8988T (cell line): ENCODE measurements at regions not wholly inside any gene's neighbourhood (a gene's known extent, or its start where the extent isn't known, plus 50 kb on each side); places are given as distances from the start of the nearest gene placed in this dataset.
"Not testable (repeated sequence)": the region's sequence is repeated elsewhere in the genome, so short reads cannot be mapped to it uniquely, and the experiment has no call there.

Experiments used
- DNase-seq: peaks from one replicate; pipeline ENCODE4 v3.0.0; 2011

GRCh38 chr10:37733822-37734221 lies 123.6 kb downstream of the ZNF248 start:
- no peak for DNase-seq

DNA sequence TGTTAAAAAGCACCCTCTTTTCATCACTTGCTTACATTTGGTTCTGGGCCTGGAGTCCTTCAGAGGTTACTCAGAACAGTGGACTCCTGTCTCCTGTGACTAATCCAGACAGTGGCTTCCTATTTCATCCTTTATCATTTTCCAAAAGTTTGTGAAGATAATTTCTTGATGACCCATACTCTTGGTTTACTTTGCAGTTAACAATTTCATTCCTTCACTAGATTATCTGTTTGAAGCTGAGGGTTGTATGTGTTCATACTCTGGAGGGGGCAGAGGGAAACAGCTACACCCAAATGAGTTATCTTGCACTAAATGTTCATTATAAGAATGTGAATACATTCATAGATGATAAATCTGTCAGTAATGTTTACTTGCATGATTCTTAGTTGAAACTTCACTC lies 124.7 kb downstream of the ZNF248 start:
- DNase-seq: no peak

DNA sequence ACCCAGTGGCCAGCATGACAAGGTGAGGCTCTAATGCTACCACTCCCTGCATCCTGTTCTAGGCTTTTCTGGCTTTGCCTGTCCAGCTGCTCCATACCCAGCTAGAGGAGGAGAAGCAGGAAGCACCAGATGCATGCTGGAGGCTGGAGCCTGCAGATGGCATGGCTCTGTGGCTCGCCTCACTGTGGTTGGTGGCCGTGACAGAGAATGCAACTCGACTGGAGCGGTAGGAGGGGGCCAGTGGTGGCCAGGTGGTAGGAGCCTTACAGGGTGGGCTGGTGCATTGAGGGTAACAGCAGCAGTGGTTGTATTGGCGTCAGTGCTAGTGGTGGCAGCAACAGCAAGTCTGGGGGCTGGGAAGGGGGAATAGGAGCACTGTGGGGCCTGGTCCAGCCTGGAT lies 128.6 kb downstream of the ZNF248 start:
- no peak for DNase-seq

DNA sequence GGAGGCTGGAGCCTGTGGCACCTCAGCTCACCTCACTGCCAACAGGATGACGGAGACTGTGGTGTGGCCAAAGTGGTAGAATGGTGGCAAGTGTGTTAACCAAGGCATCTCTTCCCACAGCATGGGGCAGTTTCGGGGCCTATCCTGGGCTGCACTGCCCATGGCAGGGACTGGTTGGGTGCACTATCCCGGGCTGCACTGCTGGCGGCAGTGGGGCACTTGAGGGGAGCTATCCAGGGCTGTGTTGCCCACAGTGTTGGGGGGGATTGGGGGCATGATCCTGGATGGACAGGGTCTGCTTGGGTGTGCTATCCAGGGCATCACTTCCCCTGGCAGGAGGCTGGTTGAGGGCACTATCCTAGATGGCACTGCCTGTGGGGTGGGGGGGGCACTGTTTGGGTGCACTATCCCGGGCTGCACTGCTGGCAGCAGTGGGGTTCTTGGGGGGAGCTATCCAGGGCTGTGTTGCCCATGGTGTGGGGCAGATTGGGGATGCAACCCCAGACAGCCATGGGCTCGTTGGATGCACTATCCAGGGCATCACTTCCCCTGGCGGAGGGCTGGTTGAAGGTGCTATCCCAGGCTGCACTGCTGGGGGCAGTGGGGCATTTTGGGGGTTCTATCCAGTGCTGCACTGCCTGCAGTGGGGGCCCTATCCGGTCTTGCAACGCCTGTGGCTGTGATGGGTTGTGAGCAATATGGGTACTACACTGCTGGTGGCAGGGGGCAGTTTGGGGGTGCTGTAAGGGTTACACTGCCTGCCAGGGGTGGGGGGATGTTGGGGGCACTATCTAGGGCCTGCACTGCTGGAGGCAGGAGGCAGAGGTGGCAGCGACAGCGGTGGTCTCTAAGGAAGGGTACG lies 129.7 kb downstream of the ZNF248 start:
- DNase-seq: no peak

DNA sequence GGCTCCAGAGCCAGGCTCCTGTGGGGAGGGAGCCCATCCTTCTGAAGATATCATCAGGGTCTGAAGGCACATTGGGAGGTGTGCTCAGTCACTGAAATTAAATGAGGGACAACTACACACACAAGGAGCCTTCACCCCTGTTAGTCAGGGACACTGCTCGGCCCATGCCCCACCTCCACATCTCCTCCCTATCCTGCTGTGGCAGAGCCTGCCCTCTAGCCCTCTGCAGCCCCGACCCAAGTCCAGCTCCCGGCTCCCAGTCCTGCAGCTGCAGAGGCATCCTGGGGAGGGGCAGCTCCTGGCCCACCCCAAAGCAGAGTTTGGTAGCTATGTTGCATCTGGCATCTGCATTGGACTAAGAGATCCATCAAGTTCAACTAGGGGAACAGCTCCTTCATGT lies 136.3 kb downstream of the ZNF248 start:
- DNase-seq: no peak

GRCh38 chr10:37718060-37718459 lies 139.3 kb downstream of the ZNF248 start:
- DNase-seq: not testable (repeated sequence)

- DNase-seq: no peak
Measured at GRCh38 chr10:37713642-37714041, 143.8 kb downstream of the ZNF248 start.

DNA sequence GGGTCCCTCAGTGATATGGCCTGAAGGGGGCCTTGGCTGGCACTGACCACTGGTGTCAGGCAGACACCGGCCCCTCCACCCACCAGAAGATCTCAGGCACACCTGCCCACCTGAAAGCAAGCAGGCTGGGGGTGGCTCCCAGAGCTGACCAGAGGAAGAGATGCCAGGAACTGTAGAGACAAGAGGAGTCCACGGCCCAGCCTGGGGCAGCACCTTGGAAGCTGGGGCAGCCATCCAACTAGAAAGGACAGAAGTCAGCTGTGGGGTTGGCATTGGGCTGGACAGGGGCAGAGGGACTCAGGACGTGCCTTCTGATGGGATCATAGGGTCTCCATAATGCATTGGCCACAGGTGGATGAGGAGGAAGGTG lies 144.3 kb downstream of the ZNF248 start:
- no peak for DNase-seq

GRCh38 chr10:37712489-37713131 lies 144.8 kb downstream of the ZNF248 start:
- no peak for DNase-seq

GRCh38 chr10:37711617-37712488 lies 145.6 kb downstream of the ZNF248 start:
- DNase-seq: no peak

DNA sequence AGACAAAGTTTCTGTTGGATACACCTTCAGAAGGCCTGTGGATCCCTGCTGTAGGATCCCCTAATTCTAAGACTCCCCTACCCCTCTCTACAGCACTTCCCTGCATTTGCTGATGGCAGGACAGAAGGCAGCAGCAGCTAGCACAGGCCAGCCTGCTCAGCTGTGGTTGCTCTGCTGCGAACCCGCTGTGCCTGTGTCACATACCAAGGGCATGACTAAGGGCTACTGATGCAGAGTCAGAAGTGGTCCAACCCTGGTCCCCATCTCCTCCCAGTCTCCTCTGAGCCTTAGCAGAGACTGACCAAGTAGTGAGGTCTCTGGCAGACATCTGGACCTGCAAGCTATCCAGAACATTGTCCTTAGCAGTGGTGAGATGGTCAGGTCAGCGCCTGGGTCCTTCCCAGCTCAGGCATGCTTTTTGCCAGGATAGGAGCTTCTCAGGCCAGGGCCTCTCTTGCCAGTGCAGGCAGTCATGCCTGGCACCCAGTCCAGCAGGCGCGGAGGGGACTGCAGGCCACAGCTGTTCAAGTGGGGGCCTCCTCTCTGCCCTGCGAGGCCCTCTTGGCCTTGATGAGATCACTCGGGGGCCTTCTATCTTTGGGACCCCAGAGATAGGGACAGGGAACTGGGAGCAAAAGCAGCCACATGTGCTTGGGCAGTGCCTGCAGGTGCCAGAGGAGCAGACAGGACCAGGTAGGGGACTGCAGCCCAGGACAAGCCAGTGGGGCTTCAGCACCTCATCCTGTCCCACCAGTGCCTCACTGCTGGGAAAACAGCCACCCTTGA lies 146.4 kb downstream of the ZNF248 start:
- DNase-seq: no peak

- DNase-seq: no peak
Measured at GRCh38 chr10:37707829-37708578, 149.4 kb downstream of the ZNF248 start.

DNA sequence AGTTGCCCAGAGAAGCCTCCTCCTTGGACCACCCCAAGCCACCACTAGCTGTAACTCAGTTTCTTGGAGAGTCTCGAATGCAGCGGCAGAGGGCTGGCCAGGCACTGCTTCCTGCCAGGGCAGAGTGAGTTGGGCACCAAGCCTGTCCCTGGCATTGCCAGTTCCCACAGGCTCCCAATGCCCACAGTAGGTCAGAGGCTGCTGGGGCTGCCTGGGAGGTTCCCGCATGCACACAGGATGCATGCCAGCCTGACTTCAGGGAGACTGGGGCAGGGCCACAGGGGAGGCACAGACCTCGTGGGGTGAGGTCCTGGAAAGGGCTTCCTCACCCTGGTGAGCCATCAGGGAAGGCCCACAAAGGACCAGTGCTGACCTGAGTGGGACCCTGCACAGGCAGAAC lies 152.8 kb downstream of the ZNF248 start:
- no peak for DNase-seq

GRCh38 chr10:37703833-37704382 lies 153.5 kb downstream of the ZNF248 start:
- DNase-seq: no peak

- DNase-seq: no peak
Measured at GRCh38 chr10:37703114-37703513, 154.3 kb downstream of the ZNF248 start.

DNA sequence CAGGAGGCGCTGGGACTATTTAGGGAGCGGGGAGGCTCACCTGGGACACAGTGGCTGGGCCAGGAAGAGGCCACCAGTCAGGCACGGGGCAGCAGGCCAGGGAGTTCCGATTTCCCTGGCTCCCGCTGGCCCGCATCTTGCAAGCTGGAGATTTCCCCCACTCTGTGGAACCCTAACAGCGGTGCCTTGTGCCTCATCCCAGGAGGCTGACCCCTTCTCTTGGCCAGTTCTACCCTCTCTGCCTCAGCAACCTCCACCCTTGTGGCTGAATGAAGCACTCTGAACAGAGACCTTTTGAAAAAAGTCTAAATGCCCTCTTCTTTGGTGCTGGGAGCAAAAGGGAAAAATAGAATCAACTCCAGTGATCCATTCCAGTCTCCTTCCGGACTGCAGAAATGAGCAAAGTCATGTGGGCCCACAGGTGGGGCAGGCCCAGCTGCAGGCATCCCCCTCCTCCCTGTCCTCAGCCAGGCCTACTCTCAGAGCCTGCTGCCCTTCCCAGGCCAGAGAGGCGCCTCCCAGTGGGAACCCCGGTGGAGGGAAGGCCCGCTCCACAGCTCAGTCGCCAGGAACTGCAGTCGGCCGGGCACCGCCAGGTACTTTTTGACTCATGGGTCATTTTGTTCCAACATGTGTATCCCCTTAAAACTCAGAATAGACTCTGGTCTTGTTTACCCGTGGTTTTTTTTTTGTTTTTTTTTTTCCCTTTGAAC lies 155.5 kb downstream of the ZNF248 start:
- no peak for DNase-seq

- no peak for DNase-seq
Measured at GRCh38 chr10:37700886-37701780, 156.3 kb downstream of the ZNF248 start.

DNA sequence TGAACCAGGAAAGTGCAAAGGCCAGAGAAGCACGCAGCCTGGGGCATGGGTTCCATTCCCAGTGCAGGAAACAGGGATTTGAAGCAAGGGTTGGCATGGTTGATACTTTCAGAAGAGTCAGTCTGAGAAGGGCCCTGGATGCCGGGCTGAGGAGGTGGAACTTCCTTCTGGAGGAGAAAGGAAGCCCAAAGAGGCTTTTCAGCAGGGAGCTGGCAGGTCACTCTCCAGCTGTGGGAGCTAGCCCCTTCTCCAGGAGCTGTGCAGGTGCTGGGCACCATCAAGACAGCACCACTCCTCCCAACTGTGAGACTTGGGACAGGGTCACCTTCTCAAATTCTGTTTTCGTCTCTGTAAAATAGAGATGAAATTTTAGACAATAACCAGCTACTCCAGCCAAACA lies 169.8 kb downstream of the ZNF248 start:
- DNase-seq: no peak

DNA sequence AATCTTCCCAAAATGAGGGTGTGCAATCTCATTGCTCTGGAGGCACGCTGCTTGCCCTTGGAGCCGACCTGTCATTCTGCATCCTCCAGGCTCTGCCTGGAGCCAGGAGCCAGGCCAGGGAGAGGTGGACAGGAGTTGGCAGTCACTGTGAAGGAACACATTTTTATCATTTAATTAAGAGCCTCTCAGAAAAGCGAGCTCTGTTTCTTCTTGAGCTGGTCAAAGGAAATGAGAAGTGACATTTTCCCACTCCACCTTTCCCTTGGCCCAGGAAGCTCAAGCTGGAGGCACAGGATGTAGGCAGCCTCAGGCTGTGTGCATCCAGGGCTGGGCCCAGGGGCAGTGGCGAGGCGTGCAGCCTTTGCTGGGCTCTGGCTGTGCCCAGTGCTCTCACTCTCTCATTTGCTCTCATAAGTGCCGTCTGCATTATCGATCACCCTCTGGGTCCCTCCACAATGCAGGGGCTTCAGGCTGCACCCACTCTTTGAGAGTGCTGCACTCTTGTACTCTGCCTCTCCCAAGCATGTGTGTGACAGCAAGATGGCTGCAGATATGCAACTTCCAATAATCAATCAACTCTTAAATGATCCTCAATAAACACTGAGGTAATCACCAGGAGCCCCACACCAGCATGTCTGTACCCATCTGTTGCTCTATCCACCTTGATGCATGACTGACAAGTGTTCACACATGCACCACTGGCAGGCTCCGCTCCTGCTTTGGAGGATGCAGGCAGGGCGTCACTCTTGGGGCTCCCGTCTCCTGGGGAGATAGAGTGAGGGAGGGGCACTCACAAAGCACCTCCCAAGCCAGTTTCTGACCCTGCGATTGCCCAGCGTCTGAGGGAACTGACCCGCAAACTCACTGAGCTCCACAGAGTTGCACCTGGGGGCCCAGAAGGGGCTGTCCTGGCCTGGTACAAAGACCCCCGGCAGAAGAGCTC lies 171.4 kb downstream of the ZNF248 start:
- DNase-seq: no peak
